H1 (cell line): ENCODE measurements at regions not wholly inside any gene's neighbourhood (a gene's known extent, or its start where the extent isn't known, plus 50 kb on each side); places are given as distances from the start of the nearest gene placed in this dataset.

Source experiments
- BCL11A ChIP-seq, 2 experiments: IDR thresholded peaks; one replicate each; pipeline ENCODE4 v1.6.1; 2011; ENCODE audit warnings: low read depth in 2 of 2, low read length in 2 of 2, mild to moderate bottlenecking in 2 of 2
- CEBPB ChIP-seq: IDR thresholded peaks from 2 replicates; pipeline ENCODE4 v1.6.1; 2012; ENCODE audit warnings: low read depth, low read length
- CTBP2 ChIP-seq: IDR thresholded peaks from 2 replicates; pipeline ENCODE4 v1.7.0; 2011; ENCODE audit warnings: borderline replicate concordance, mild to moderate bottlenecking, moderate library complexity, mixed read lengths, low read length; ENCODE audit not compliant: insufficient read depth, insufficient read length
- EZH2 ChIP-seq: fragments of 200-600 bp; sonication (generic); IDR thresholded peaks from 2 replicates; pipeline ENCODE4 v1.7.1; 2012; ENCODE audit warnings: low read depth, mild to moderate bottlenecking, moderate library complexity, low read length, inconsistent platforms; ENCODE audit not compliant: severe bottlenecking
- SIN3A ChIP-seq, 2 experiments: IDR thresholded peaks in 1 of 2; conservative IDR thresholded peaks in 1 of 2; 2 replicates each; pipeline ENCODE4 v1.6.1; 2011 to 2012; ENCODE audit warnings: low read length in 2 of 2, improper control_type of control experiment in 1 of 2, low read depth in 1 of 2, mild to moderate bottlenecking in 1 of 2
- TF ChIP-seq, protein P1 (sequence below): IDR thresholded peaks from 2 replicates; pipeline ENCODE4 v1.6.1; 2012; ENCODE audit warnings: low read length, inconsistent platforms
- TF ChIP-seq, protein P2 (sequence below): IDR thresholded peaks from 2 replicates; pipeline ENCODE4 v1.6.1; 2012; ENCODE audit warnings: inconsistent platforms

DNA sequence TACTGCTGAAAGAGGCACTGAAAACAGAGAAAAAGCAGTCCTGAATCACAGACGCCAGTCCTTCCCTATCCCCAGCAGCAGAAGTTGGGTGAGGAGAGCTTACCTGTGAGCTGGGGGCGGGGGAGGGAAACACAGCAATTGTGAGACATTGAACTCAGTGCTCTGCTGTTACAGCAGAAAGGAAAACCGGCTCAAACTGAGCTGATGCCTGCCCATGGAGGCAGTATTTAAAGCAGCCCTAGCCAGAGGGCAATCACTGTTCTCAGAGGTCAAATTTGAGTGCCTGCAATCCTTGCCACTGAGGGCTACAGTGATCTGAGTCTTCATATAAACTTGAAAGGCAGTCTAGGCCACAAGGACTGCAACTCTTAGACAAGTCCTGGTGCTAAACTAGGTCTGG, 220.7 kb downstream of the GRXCR1 start (continued):
- TF ChIP-seq BCL11A (IDR thresholded peaks at IDR 0.05; ENCODE audit: low read depth in 2 of 2, low read length in 2 of 2): no peak
- TF ChIP-seq EZH2: no peak
- no peak for TF ChIP-seq SIN3A (conservative IDR thresholded peaks at IDR 0.05 in 1 of 2, IDR thresholded peaks at IDR 0.05 in 1 of 2; ENCODE audit: low read depth in 1 of 2, low read length in 2 of 2)
- TF ChIP-seq, protein P1, sequence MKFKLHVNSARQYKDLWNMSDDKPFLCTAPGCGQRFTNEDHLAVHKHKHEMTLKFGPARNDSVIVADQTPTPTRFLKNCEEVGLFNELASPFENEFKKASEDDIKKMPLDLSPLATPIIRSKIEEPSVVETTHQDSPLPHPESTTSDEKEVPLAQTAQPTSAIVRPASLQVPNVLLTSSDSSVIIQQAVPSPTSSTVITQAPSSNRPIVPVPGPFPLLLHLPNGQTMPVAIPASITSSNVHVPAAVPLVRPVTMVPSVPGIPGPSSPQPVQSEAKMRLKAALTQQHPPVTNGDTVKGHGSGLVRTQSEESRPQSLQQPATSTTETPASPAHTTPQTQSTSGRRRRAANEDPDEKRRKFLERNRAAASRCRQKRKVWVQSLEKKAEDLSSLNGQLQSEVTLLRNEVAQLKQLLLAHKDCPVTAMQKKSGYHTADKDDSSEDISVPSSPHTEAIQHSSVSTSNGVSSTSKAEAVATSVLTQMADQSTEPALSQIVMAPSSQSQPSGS: no peak
- TF ChIP-seq, protein P2, sequence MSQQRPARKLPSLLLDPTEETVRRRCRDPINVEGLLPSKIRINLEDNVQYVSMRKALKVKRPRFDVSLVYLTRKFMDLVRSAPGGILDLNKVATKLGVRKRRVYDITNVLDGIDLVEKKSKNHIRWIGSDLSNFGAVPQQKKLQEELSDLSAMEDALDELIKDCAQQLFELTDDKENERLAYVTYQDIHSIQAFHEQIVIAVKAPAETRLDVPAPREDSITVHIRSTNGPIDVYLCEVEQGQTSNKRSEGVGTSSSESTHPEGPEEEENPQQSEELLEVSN: no peak
- no peak for TF ChIP-seq CTBP2
- TF ChIP-seq CEBPB: no peak
